ENCODE measurements at regions not wholly inside any gene's neighbourhood (a gene's known extent, or its start where the extent isn't known, plus 50 kb on each side); places are given as distances from the start of the nearest gene placed in this dataset.

DNA sequence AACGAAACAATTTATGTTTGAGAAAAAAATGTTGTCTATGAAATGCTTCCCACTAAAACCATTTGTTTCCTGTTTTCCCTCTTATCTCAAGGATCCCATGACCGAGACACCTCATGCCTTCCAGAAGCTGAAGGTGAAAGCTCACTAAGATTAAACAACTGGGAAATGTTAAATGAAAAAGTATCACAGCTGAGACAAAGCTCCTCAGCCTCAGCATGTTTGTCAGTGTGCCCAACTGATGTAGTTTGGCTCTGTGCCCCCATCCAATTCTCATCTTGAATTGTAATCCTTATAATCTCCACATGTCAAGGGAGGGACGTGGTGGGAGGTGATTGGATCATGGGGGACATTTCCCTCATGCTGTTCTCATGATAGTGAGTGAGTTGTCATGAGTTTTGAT is 327.3 kb downstream of the HTR7 start:
- H3K4me3 ChIP-seq: no peak overlapping the region
- no peak for ATAC-seq
- no peak for TF ChIP-seq POLR2A (IDR thresholded peaks at IDR 0.05)
- TF ChIP-seq, protein P1, sequence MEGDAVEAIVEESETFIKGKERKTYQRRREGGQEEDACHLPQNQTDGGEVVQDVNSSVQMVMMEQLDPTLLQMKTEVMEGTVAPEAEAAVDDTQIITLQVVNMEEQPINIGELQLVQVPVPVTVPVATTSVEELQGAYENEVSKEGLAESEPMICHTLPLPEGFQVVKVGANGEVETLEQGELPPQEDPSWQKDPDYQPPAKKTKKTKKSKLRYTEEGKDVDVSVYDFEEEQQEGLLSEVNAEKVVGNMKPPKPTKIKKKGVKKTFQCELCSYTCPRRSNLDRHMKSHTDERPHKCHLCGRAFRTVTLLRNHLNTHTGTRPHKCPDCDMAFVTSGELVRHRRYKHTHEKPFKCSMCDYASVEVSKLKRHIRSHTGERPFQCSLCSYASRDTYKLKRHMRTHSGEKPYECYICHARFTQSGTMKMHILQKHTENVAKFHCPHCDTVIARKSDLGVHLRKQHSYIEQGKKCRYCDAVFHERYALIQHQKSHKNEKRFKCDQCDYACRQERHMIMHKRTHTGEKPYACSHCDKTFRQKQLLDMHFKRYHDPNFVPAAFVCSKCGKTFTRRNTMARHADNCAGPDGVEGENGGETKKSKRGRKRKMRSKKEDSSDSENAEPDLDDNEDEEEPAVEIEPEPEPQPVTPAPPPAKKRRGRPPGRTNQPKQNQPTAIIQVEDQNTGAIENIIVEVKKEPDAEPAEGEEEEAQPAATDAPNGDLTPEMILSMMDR (IDR thresholded peaks at IDR 0.05): no peak
- H3K27me3 ChIP-seq: no peaks in the 10 kb centered on the region
- 19% methylated on average over 3 of the region's 3 CpGs for WGBS (ENCODE audit: insufficient coverage, low coverage, low lambda C conversion rate, missing lambda C conversion rate)
- DNase-seq: no peak
- no peaks in the 10 kb centered on the region for H3K36me3 ChIP-seq
- intact Hi-C loops (cut with DNase I): no loop called here
- H3K9me3 ChIP-seq: no peaks in the 10 kb centered on the region
- no peaks in the 10 kb centered on the region for H3K4me1 ChIP-seq
- no peak overlapping the region for H3K27ac ChIP-seq

DNA sequence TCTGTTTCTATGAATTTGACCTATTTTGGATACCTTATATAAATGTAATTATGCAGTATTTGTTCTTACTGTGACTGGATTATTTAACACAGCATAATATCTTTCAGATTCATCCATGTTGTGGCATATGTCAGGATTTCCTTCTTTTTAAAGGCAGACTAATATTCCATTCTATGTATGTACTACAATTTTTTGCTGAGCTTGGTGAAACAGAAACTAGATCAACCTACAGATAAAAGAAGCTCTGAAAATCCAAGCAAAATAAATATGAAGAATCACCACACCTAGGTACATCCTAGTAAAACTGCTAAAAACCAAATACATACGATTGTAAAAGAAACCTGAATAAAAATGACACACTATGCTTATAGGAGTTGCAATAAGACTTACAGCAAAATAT is 300.5 kb downstream of the HTR7 start:
- Histone ChIP-seq H3K9me3 (peaks cover 0 to 5% (median 0%) of the 10 kb centered on the region in 4 donors), H3K4me1 (no peaks in the 10 kb centered on the region), H3K36me3 (no peaks in the 10 kb centered on the region), H3K27me3 (no peaks in the 10 kb centered on the region), H3K4me3 (no peak overlapping the region), H3K27ac (no peak overlapping the region)
- WGBS (ENCODE audit: insufficient coverage, low coverage, low lambda C conversion rate, missing lambda C conversion rate): 38% methylated on average over 1 of the region's 1 CpG
- ATAC-seq: no peak
- DNase-seq: no peak
- intact Hi-C loops (cut with DNase I): no loop called here
- no peak for TF ChIP-seq POLR2A (IDR thresholded peaks at IDR 0.05)
- TF ChIP-seq, protein P1 (IDR thresholded peaks at IDR 0.05): no peak

DNA sequence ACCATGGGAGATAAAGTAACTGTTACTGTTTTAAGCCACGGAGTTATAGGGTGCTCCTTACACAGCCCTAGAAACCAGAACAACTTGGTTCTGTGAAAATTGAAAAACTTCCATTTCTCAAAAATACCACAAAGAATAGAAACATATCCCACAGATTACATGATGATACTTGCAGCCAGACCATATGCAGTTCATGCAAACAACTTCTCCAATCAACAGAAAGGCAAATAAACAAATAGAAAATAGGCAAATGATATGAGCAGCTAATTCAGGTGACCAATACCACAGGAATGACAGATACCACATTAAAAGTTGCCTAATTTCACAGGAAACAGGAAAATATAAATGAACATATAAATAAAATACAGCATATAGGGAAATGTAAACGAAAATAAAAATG is 297.5 kb downstream of the HTR7 start:
- ATAC-seq (no peak), DNase-seq (no peak)
- intact Hi-C loops (cut with DNase I): no loop called here
- Histone ChIP-seq H3K27me3 (no peaks in the 10 kb centered on the region), H3K4me1 (no peaks in the 10 kb centered on the region), H3K27ac (no peak overlapping the region), H3K9me3 (peaks cover 0 to 5% (median 0%) of the 10 kb centered on the region in 4 donors), H3K4me3 (no peak overlapping the region), H3K36me3 (no peaks in the 10 kb centered on the region)
- TF ChIP-seq, protein P1 (IDR thresholded peaks at IDR 0.05): no peak
- no peak for TF ChIP-seq POLR2A (IDR thresholded peaks at IDR 0.05)
- 36% methylated on average over 2 of the region's 2 CpGs for WGBS (ENCODE audit: insufficient coverage, low coverage, low lambda C conversion rate, missing lambda C conversion rate)

DNA sequence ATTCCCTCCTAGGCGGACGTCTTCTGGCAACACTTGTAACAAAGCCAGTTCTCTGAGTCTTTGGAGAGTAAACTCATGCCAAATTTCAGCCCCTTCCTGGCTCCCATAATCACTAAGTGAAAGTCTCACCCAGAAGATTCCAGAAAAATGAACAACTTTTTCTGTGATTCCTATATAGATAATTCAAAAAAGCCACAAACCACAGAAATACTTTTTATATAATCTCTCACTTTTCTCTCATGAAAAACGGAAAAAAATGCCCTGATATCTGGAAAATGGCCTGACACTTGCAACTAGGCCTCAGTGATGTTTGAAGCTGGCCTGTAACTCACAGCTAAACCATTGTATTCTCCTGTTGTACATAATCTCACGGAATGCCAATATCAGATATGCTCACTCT is 296.2 kb downstream of the HTR7 start:
- no peak for DNase-seq
- Histone ChIP-seq H3K27ac (no peak overlapping the region), H3K36me3 (no peaks in the 10 kb centered on the region), H3K4me3 (no peak overlapping the region), H3K27me3 (no peaks in the 10 kb centered on the region), H3K9me3 (peaks cover 0 to 5% (median 0%) of the 10 kb centered on the region in 4 donors), H3K4me1 (no peaks in the 10 kb centered on the region)
- ATAC-seq: no peak
- 35% methylated on average over 4 of the region's 4 CpGs for WGBS (ENCODE audit: insufficient coverage, low coverage, low lambda C conversion rate, missing lambda C conversion rate)
- intact Hi-C loops (cut with DNase I): no loop called here
- no peak for TF ChIP-seq POLR2A (IDR thresholded peaks at IDR 0.05)
- TF ChIP-seq, protein P1 (IDR thresholded peaks at IDR 0.05): no peak
